Prostate gland (tissue), 2 donors: ENCODE measurements at regions not wholly inside any gene's neighbourhood (a gene's known extent, or its start where the extent isn't known, plus 50 kb on each side); places are given as distances from the start of the nearest gene placed in this dataset.

Source experiments
- CTCF ChIP-seq, 4 experiments: fragments of 200-600 bp in 2 of 4; fragments of 450-650 bp in 2 of 4; sonication (generic) in 2 of 4; IDR thresholded peaks; 1 replicate in 3 of 4; 2 replicates in 1 of 4; pipeline ENCODE4 v1.5.1; 2016 to 2019; ENCODE audit warnings: antibody characterized with exemption in 4 of 4, mild to moderate bottlenecking in 2 of 4, moderate library complexity in 2 of 4
- POLR2AphosphoS5 ChIP-seq: sonication (generic); formaldehyde crosslinking; IDR thresholded peaks from one replicate; pipeline ENCODE4 v1.6.1; 2017; ENCODE audit warnings: antibody characterized with exemption

GRCh38 chr15:39157882-39158281 is 423.0 kb upstream of the THBS1 start:
- TF ChIP-seq CTCF (IDR thresholded peaks at IDR 0.05) (no peak), POLR2AphosphoS5 (no peak)
